ENCODE measurements at regions not wholly inside any gene's neighbourhood (a gene's known extent, or its start where the extent isn't known, plus 50 kb on each side); places are given as distances from the start of the nearest gene placed in this dataset.

DNA sequence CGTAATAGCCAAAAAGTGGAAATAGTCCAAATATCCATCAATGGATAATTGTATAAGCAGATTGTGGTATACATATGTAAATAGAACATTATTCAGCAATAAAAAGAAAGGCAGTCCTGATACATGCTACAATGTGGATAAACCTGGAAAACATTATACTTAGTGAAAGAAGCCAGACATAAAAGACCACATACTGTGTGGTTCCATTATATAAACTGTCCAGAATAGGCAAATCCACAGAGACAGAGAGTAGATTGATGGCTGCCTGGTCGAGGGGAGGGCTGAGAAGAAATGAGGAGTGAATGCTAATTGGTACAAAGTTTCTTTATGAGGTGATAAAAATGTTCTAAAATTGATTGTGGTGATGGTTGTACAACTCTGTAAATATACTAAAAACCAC lies 397.4 kb upstream of the RPS6KA3 start:
- TF ChIP-seq, protein P1, sequence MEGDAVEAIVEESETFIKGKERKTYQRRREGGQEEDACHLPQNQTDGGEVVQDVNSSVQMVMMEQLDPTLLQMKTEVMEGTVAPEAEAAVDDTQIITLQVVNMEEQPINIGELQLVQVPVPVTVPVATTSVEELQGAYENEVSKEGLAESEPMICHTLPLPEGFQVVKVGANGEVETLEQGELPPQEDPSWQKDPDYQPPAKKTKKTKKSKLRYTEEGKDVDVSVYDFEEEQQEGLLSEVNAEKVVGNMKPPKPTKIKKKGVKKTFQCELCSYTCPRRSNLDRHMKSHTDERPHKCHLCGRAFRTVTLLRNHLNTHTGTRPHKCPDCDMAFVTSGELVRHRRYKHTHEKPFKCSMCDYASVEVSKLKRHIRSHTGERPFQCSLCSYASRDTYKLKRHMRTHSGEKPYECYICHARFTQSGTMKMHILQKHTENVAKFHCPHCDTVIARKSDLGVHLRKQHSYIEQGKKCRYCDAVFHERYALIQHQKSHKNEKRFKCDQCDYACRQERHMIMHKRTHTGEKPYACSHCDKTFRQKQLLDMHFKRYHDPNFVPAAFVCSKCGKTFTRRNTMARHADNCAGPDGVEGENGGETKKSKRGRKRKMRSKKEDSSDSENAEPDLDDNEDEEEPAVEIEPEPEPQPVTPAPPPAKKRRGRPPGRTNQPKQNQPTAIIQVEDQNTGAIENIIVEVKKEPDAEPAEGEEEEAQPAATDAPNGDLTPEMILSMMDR (IDR thresholded peaks at IDR 0.05; ENCODE audit: low read depth, low read length, missing control alignments), result no peak
- DNase-seq (ENCODE audit: low read depth), result no peak
- in situ Hi-C loops (cut with HindIII; ENCODE audit: low sequenced_read_pairs), result no loop called here
- H3K4me3 ChIP-seq (ENCODE audit: low read depth, low read length), result no peak overlapping the region

DNA sequence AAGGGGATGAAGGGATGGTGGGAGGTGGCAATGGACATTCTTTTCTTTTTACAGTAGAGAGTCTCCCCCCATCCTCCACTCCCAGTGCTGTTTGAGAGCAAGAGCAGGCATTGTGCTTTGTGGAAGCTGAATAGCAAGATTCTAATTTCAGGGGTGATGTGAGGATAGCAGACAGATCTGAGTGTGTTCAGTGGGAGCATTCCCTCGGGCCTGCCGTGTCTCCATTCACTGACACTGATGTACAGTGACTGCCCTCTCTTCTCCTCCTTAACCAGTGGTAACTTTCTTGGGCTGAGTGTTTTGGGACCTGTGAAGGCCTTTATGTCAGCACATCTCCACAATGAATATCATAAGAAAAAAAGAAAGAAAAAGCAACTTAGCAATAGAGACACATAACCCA lies 396.6 kb upstream of the RPS6KA3 start:
- TF ChIP-seq, protein P1 (IDR thresholded peaks at IDR 0.05; ENCODE audit: low read depth, low read length, missing control alignments), result no peak
- no peak for DNase-seq (ENCODE audit: low read depth)
- no peak overlapping the region for H3K4me3 ChIP-seq (ENCODE audit: low read depth, low read length)
- in situ Hi-C loops (cut with HindIII; ENCODE audit: low sequenced_read_pairs), result no loop called here

DNA sequence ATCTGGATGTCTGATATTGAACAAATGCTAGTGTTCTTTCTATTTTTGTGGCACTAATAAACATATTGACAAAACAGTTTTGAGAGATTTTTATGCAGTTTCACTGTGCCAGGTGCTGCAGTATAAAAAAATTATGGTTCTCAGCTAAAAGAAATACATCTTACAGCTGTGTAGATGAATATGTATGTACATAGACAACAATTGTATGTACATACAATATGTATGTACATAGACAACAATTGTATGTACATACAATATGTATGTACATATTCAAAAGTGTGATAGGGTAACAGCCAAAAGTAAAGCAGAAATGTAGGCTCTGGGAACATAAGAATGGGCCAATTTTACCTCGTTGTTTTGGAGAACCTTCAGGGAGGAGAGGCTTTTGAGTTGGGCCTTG lies 390.0 kb upstream of the RPS6KA3 start:
- in situ Hi-C loops (cut with HindIII; ENCODE audit: low sequenced_read_pairs), result no loop called here
- no peak overlapping the region for H3K4me3 ChIP-seq (ENCODE audit: low read depth, low read length)
- DNase-seq (ENCODE audit: low read depth), result no peak
- TF ChIP-seq, protein P1 (IDR thresholded peaks at IDR 0.05; ENCODE audit: low read depth, low read length, missing control alignments), result no peak

DNA sequence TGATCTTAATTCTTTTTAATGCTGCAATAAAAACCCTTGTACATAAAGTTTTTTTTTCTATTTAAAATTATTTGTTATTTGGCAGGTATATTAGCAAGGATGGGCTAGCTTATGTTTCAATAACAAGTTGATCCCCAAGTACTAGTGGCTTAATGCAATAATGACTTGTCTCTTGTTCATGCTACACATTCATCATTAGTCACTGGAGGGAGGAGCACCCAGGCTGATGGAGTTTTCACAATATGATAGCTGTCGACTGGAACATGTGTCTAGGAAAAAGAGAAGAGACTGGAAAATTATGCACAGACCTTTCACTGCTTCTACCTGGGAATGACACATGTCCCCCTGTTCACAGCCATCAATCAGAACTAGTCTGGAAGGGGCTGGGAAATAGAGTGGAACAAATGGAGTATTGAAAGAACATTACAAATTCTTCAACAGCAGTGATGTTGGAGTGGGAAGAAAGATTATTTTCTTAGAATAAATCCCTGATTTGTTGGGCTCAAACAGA lies 387.9 kb upstream of the RPS6KA3 start:
- TF ChIP-seq, protein P1 (IDR thresholded peaks at IDR 0.05; ENCODE audit: low read depth, low read length, missing control alignments), result no peak
- DNase-seq (ENCODE audit: low read depth), result no peak
- in situ Hi-C loops (cut with HindIII; ENCODE audit: low sequenced_read_pairs), result no loop called here
- no peak overlapping the region for H3K4me3 ChIP-seq (ENCODE audit: low read depth, low read length)

DNA sequence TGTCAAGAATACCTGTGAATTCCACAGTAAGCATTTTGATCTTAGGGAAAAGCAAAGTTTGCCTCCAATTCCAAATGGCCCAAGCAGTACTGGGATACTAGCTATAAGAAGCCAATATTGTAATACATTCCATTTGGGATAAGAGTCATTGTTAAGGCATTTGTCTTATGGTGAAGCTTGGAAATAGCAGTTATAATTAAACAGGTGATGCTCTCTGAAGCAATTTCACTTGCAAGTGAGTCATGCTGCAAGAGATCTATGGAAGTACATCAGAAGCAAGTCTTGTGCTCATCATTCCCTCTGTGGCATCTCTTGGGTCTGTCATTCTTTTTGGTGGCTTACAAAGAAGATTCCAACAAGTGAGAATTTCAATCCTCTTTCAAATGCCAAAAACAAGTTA lies 386.4 kb upstream of the RPS6KA3 start:
- no peak for DNase-seq (ENCODE audit: low read depth)

DNA sequence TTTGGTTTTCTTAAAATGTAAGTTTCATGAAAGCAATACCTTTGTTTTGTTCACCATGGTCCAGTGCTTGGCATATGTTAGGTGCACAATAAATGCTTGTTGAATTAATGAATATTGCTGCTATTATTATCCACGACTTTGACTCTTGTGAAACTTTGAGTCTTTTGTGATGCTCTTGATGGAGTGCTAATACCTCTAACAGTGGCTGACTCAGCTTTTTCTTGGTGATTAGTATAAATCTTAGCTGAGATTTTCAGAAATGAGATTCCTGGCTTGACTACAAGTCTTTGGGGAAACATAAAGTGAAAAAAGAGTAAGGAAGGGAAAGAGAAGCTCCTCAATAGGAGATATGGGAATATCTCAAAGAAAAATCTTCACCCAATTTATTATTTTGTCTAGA lies 375.2 kb upstream of the RPS6KA3 start:
- H3K4me3 ChIP-seq (ENCODE audit: low read depth, low read length), result no peak overlapping the region
- no peak for DNase-seq (ENCODE audit: low read depth)
- in situ Hi-C loops (cut with HindIII; ENCODE audit: low sequenced_read_pairs), result no loop called here
- TF ChIP-seq, protein P1 (IDR thresholded peaks at IDR 0.05; ENCODE audit: low read depth, low read length, missing control alignments), result no peak

More for the DNA sequence above, 386.4 kb upstream of the RPS6KA3 start:
- in situ Hi-C loops (cut with HindIII; ENCODE audit: low sequenced_read_pairs), result no loop called here
- H3K4me3 ChIP-seq (ENCODE audit: low read depth, low read length), result no peak overlapping the region
- TF ChIP-seq, protein P1 (IDR thresholded peaks at IDR 0.05; ENCODE audit: low read depth, low read length, missing control alignments), result no peak

DNA sequence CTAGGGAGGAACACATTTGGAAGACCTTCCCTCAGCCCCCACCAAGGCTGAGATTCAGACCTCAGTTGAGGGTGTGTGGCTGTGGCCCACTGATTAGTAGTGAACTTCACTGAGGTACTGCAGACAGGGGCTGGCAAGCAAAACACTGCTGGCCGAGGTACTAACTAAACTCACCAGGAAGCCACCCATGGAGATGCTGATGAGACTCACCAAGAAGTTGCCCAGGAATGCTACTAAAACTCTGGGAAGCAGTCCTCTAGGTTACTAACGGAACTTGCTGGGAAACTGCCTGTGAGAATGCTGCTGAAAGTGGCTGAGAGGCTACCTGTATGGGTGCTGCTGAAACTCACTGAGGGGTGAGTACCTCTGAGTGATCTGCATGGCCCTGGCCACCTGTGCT lies 372.4 kb upstream of the RPS6KA3 start:
- in situ Hi-C loops (cut with HindIII; ENCODE audit: low sequenced_read_pairs), result no loop called here
- H3K4me3 ChIP-seq (ENCODE audit: low read depth, low read length), result no peak overlapping the region
- no peak for DNase-seq (ENCODE audit: low read depth)
- TF ChIP-seq, protein P1 (IDR thresholded peaks at IDR 0.05; ENCODE audit: low read depth, low read length, missing control alignments), result no peak

All from astrocyte of the cerebellum (primary cell).